ENCODE measurements at regions not wholly inside any gene's neighbourhood (a gene's known extent, or its start where the extent isn't known, plus 50 kb on each side); places are given as distances from the start of the nearest gene placed in this dataset.
A peak's percentile ranks its signal among the peaks of the same experiment; 100 is the strongest.

DNA sequence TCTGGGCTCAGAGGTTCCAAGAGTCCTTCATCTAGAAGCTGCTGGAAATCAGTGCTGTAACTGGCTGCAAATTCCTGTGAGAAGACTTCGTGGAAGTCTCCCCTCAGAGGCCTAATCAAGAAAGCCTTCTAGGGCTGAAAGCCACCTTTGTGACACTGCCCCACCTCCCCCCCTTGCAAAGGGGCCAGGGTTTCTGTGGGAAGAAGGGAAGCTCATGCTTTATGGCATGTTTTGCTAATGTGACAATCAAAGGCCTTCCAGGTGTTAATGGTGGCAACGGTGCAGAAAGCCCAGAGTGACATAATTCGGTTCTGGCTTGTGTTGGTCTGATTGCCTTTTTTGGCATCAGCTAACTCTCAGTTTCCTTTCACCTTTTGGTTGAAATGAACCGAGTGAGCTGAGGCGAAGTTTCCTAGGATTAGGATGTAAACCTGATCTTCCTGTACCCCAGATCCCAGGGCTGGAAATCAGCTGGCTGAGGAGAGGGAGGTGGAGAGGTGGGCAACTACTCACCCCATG lies 126.9 kb upstream of the TRIB2 start:
- Histone ChIP-seq H3K9me3 (ENCODE audit: control insufficient read depth in 1 of 2, low read length in 2 of 2) (no peaks in the 10 kb centered on the region), H3K27ac (ENCODE audit: low read depth, low read length) (no peak overlapping the region), H3K27me3 (ENCODE audit: insufficient read depth, low read length) (no peaks in the 10 kb centered on the region), H3K36me3 (ENCODE audit: insufficient read depth, low read length) (no peaks in the 10 kb centered on the region), H3K4me3 (ENCODE audit: low read length in 2 of 2) (no peak overlapping the region), H3K4me1 (ENCODE audit: insufficient read depth, low read length) (peaks cover 21% of the 10 kb centered on the region)
- ChIA-PET POLR2A (ENCODE audit: partially characterized antibody) (no interaction called here), CTCF (ENCODE audit: partially characterized antibody) (interaction anchor here (1.4 kb wide), 1 partner anchor 13 kb away, joined by 3 read pairs; no protein-coding TSS in a partner anchor)
- no peak for DNase-seq
- no peaks in the 10 kb centered on the region for H3K27me3 Mint-ChIP-seq
- H3K4me1 Mint-ChIP-seq: peaks cover 23 to 36% (median 29%) of the 10 kb centered on the region in 4 donors
- H3K9me3 Mint-ChIP-seq: peaks cover 0 to 4% (median 0%) of the 10 kb centered on the region in 8 donors
- no peak overlapping the region for H3K4me3 Mint-ChIP-seq
- H3K36me3 Mint-ChIP-seq: no peaks in the 10 kb centered on the region
- intact Hi-C loops (cut with micrococcal nuclease): loop anchor here (10.0 kb wide), 1 partner anchor 55 kb away; no protein-coding TSS in a partner anchor
- H3K27ac Mint-ChIP-seq: peak overlapping the region in 2 of 7 donors; percentile 8 to 27

DNA sequence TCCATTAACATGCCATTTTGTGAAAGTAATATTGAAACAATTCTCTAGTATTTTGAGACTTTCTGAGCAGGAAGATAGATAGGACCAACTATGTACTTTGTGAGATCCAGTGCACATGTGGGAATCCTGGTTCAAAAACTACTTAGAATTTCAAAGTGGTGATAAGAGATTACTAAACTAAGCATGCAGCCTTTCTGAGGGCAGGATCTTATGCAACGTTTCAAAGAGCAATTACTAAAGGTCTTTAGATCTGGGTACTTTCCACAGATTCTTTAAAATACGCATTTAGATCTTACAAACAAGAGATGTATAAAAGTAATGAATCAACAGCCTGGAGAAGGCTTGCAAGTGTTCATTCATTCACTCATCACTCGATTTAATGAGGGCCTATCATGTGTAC lies 124.4 kb upstream of the TRIB2 start:
- H3K4me1 Mint-ChIP-seq: peaks cover 15 to 26% (median 20%) of the 10 kb centered on the region in 4 donors
- Histone ChIP-seq H3K9me3 (ENCODE audit: control insufficient read depth in 1 of 2, low read length in 2 of 2) (no peaks in the 10 kb centered on the region), H3K27me3 (ENCODE audit: insufficient read depth, low read length) (no peaks in the 10 kb centered on the region), H3K4me1 (ENCODE audit: insufficient read depth, low read length) (peaks cover 21% of the 10 kb centered on the region), H3K4me3 (ENCODE audit: low read length in 2 of 2) (no peak overlapping the region), H3K36me3 (ENCODE audit: insufficient read depth, low read length) (no peaks in the 10 kb centered on the region), H3K27ac (ENCODE audit: low read depth, low read length) (no peak overlapping the region)
- POLR2A ChIA-PET (ENCODE audit: partially characterized antibody): no interaction called here
- intact Hi-C loops (cut with micrococcal nuclease): no loop called here
- no peak overlapping the region for H3K4me3 Mint-ChIP-seq
- H3K27ac Mint-ChIP-seq: peak overlapping the region in 1 of 7 donors; percentile 21
- H3K36me3 Mint-ChIP-seq: no peaks in the 10 kb centered on the region
- no peak for DNase-seq
- H3K9me3 Mint-ChIP-seq: peaks cover 0 to 4% (median 0%) of the 10 kb centered on the region in 8 donors
- CTCF ChIA-PET (ENCODE audit: partially characterized antibody): interaction anchor here (1.4 kb wide), 1 partner anchor 22 kb away, joined by 3 read pairs; no protein-coding TSS in a partner anchor
- no peaks in the 10 kb centered on the region for H3K27me3 Mint-ChIP-seq

DNA sequence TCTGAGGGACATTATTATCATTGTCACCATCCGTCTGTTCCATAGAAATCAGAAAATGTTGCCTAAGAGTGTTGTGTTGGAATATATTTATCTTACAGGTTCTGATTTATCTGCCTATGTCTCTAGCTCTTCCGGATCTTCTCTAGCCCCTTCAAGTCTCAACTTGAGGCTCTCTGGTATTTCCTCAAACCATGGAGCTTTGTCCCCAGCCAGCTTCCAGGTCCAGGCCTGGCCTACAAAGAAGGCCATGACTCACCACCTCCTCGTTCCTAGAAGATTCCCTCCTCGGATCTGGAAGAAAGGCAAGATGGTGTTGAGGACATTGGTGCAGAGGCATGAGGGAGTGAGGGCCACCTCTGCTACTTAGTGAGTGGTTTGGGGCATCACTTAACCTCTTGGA lies 122.1 kb upstream of the TRIB2 start:
- intact Hi-C loops (cut with micrococcal nuclease): no loop called here
- no peak overlapping the region for H3K4me3 ChIP-seq (ENCODE audit: low read length in 2 of 2)
- H3K36me3 Mint-ChIP-seq: no peaks in the 10 kb centered on the region
- H3K9me3 Mint-ChIP-seq: no peaks in the 10 kb centered on the region
- peaks cover 4% of the 10 kb centered on the region for H3K4me1 ChIP-seq (ENCODE audit: insufficient read depth, low read length)
- no peaks in the 10 kb centered on the region for H3K9me3 ChIP-seq (ENCODE audit: control insufficient read depth in 1 of 2, low read length in 2 of 2)
- H3K4me1 Mint-ChIP-seq: peaks cover 2 to 5% (median 3%) of the 10 kb centered on the region in 4 donors
- DNase-seq: no peak
- H3K27ac Mint-ChIP-seq: peak overlapping the region in 2 of 7 donors; percentile 43 to 67
- H3K27me3 ChIP-seq (ENCODE audit: insufficient read depth, low read length): no peaks in the 10 kb centered on the region
- no peaks in the 10 kb centered on the region for H3K27me3 Mint-ChIP-seq
- POLR2A ChIA-PET (ENCODE audit: partially characterized antibody): no interaction called here
- CTCF ChIA-PET (ENCODE audit: partially characterized antibody): no interaction called here
- no peak overlapping the region for H3K27ac ChIP-seq (ENCODE audit: low read depth, low read length)
- H3K4me3 Mint-ChIP-seq: no peak overlapping the region
- H3K36me3 ChIP-seq (ENCODE audit: insufficient read depth, low read length): no peaks in the 10 kb centered on the region

DNA sequence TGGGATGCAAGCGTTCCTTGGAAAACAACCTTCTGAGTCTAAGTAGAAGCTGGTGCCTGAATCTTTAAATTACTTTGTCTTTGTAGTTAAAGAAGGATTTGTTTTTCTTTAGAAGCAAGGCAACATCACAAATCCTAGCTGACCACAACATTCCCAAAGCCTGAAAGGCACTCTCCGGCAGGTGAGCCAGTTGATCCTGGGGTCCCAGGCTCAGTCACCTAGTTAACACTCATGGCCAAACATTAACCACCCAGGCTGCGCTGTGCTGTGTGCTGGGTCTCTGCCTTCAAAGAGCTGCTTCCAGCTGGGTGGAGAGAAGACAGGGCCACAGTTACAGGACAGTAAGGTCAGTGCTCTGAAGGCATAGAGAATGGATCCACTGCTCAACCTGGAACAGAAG lies 120.0 kb upstream of the TRIB2 start:
- CTCF ChIA-PET (ENCODE audit: partially characterized antibody): no interaction called here
- intact Hi-C loops (cut with micrococcal nuclease): no loop called here
- no peaks in the 10 kb centered on the region for H3K36me3 ChIP-seq (ENCODE audit: insufficient read depth, low read length)
- H3K4me1 Mint-ChIP-seq: peaks cover 0 to 5% (median 4%) of the 10 kb centered on the region in 4 donors
- H3K27me3 Mint-ChIP-seq: no peaks in the 10 kb centered on the region
- no peaks in the 10 kb centered on the region for H3K4me1 ChIP-seq (ENCODE audit: insufficient read depth, low read length)
- POLR2A ChIA-PET (ENCODE audit: partially characterized antibody): no interaction called here
- peak overlapping the region in 2 of 7 donors; percentile 3 to 16 for H3K27ac Mint-ChIP-seq
- H3K4me3 Mint-ChIP-seq: no peak overlapping the region
- H3K9me3 ChIP-seq (ENCODE audit: control insufficient read depth in 1 of 2, low read length in 2 of 2): no peaks in the 10 kb centered on the region
- H3K27ac ChIP-seq (ENCODE audit: low read depth, low read length): no peak overlapping the region
- no peak for DNase-seq
- no peak overlapping the region for H3K4me3 ChIP-seq (ENCODE audit: low read length in 2 of 2)
- H3K27me3 ChIP-seq (ENCODE audit: insufficient read depth, low read length): no peaks in the 10 kb centered on the region
- H3K36me3 Mint-ChIP-seq: peaks cover 0 to 2% of the 10 kb centered on the region in 2 donors
- peaks cover 0 to 3% (median 0%) of the 10 kb centered on the region in 8 donors for H3K9me3 Mint-ChIP-seq

DNA sequence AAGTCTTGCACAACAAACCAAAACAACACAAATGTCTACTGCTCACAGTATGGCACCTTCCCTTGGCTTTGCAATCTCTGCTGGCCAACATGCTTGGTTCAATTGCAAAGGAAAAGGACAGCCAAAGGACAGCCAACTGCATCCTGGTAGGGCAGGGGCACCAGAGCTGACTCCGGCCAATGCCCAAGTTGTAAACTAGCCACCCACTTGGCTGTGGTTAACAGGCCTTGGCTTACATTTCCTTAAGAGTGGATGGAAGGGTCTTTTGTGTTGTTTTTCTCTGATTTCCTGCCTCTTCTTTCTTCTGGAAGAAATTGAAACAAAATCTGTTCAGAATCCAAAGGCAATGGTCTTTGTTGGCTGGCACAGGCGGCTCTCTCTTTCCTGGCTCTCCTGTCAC lies 119.1 kb upstream of the TRIB2 start:
- no peaks in the 10 kb centered on the region for H3K27me3 ChIP-seq (ENCODE audit: insufficient read depth, low read length)
- H3K4me1 ChIP-seq (ENCODE audit: insufficient read depth, low read length): no peaks in the 10 kb centered on the region
- Mint-ChIP-seq H3K36me3 (peaks cover 0 to 4% of the 10 kb centered on the region in 2 donors), H3K9me3 (peaks cover 0 to 3% (median 0%) of the 10 kb centered on the region in 8 donors), H3K4me3 (no peak overlapping the region), H3K27ac (no peak overlapping the region), H3K4me1 (peaks cover 0 to 7% (median 5%) of the 10 kb centered on the region in 4 donors), H3K27me3 (no peaks in the 10 kb centered on the region)
- no peaks in the 10 kb centered on the region for H3K36me3 ChIP-seq (ENCODE audit: insufficient read depth, low read length)
- no peaks in the 10 kb centered on the region for H3K9me3 ChIP-seq (ENCODE audit: control insufficient read depth in 1 of 2, low read length in 2 of 2)
- intact Hi-C loops (cut with micrococcal nuclease): no loop called here
- POLR2A ChIA-PET (ENCODE audit: partially characterized antibody): no interaction called here
- no peak overlapping the region for H3K4me3 ChIP-seq (ENCODE audit: low read length in 2 of 2)
- CTCF ChIA-PET (ENCODE audit: partially characterized antibody): no interaction called here
- H3K27ac ChIP-seq (ENCODE audit: low read depth, low read length): no peak overlapping the region
- DNase-seq: no peak

DNA sequence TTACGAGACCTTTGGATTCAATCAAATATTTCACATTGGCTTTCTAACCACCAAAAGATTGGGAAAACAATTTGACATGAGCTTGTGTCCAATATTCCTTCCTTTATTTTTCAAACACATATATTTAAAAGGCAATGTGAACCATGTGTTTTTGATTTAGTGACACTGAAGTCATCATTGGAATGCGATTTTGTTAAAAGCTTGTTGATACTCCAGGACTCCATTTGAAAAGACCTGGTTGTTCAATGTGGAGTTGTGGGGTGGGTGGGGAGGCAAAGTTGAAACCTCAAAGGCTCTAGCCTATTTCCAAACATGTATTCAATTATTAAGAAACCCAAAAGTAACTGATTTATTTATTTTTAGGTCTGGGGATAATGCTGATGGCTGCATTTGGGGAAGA lies 114.1 kb upstream of the TRIB2 start:
- CTCF ChIA-PET (ENCODE audit: partially characterized antibody): interaction anchor here (1.4 kb wide), 2 partner anchors 328 to 405 kb away, joined by 3 to 4 read pairs; no protein-coding TSS in a partner anchor
- Mint-ChIP-seq H3K9me3 (peaks cover 0 to 3% (median 0%) of the 10 kb centered on the region in 8 donors), H3K27ac (no peak overlapping the region), H3K27me3 (no peaks in the 10 kb centered on the region), H3K36me3 (peaks cover 0 to 4% of the 10 kb centered on the region in 2 donors), H3K4me1 (peaks cover 18 to 26% (median 23%) of the 10 kb centered on the region in 4 donors), H3K4me3 (no peak overlapping the region)
- peaks cover 16% of the 10 kb centered on the region for H3K4me1 ChIP-seq (ENCODE audit: insufficient read depth, low read length)
- intact Hi-C loops (cut with micrococcal nuclease): no loop called here
- H3K27me3 ChIP-seq (ENCODE audit: insufficient read depth, low read length): no peaks in the 10 kb centered on the region
- POLR2A ChIA-PET (ENCODE audit: partially characterized antibody): interaction anchor here (0.5 to 1.6 kb wide), 3 partner anchors 114 to 384 kb away, joined by 3 read pairs; no protein-coding TSS in a partner anchor
- no peak for DNase-seq
- H3K36me3 ChIP-seq (ENCODE audit: insufficient read depth, low read length): no peaks in the 10 kb centered on the region
- no peak overlapping the region for H3K27ac ChIP-seq (ENCODE audit: low read depth, low read length)
- H3K9me3 ChIP-seq (ENCODE audit: control insufficient read depth in 1 of 2, low read length in 2 of 2): no peaks in the 10 kb centered on the region
- no peak overlapping the region for H3K4me3 ChIP-seq (ENCODE audit: low read length in 2 of 2)

DNA sequence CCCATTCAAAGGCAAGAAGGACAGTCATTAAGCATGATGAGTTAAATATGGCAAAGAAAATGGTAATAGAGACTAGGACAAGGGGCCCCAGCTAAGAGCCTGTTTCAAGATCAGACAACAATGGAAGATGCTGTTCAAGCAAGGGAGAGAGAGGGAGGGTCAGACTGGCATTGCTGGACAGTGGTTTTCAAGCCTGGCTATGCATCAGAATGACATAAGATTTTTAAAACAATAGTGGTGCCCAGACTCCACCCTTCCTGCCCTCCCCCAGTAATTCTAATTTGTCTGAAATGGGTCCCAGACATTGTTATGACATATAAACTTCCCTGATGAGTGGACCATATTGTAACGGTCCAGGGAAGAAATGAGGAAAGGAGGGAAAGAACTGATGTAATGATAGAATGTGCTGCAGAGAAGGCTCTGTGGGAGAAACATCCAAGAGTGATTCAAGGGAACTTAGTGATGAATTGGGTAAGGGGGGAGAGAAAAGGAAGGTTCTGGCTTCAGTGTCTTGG lies 112.9 kb upstream of the TRIB2 start:
- no peak for DNase-seq
- H3K27ac Mint-ChIP-seq: no peak overlapping the region
- intact Hi-C loops (cut with micrococcal nuclease): no loop called here

More for the DNA sequence above, 112.9 kb upstream of the TRIB2 start:
- Mint-ChIP-seq H3K36me3 (peaks cover 0 to 4% of the 10 kb centered on the region in 2 donors), H3K4me1 (peaks cover 17 to 26% (median 21%) of the 10 kb centered on the region in 4 donors), H3K27me3 (no peaks in the 10 kb centered on the region), H3K4me3 (no peak overlapping the region), H3K9me3 (peaks cover 0 to 3% (median 0%) of the 10 kb centered on the region in 8 donors)
- ChIA-PET CTCF (ENCODE audit: partially characterized antibody) (interaction anchor here (1.1 to 1.4 kb wide), 3 partner anchors 112 to 404 kb away, joined by 3 to 4 read pairs (median 3); partner anchors contain the start of gene TRIB2), POLR2A (ENCODE audit: partially characterized antibody) (interaction anchor here (1.3 kb wide), 1 partner anchor 112 kb away, joined by 3 read pairs; no protein-coding TSS in a partner anchor)
- Histone ChIP-seq H3K4me1 (ENCODE audit: insufficient read depth, low read length) (peaks cover 16% of the 10 kb centered on the region), H3K27ac (ENCODE audit: low read depth, low read length) (no peak overlapping the region), H3K36me3 (ENCODE audit: insufficient read depth, low read length) (no peaks in the 10 kb centered on the region), H3K4me3 (ENCODE audit: low read length in 2 of 2) (no peak overlapping the region), H3K27me3 (ENCODE audit: insufficient read depth, low read length) (no peaks in the 10 kb centered on the region), H3K9me3 (ENCODE audit: control insufficient read depth in 1 of 2, low read length in 2 of 2) (no peaks in the 10 kb centered on the region)

Data from CD4-positive, alpha-beta memory T cell (primary cell).